ENCODE measurements at regions not wholly inside any gene's neighbourhood (a gene's known extent, or its start where the extent isn't known, plus 50 kb on each side); places are given as distances from the start of the nearest gene placed in this dataset.
A peak's percentile ranks its signal among the peaks of the same experiment; 100 is the strongest.

DNA sequence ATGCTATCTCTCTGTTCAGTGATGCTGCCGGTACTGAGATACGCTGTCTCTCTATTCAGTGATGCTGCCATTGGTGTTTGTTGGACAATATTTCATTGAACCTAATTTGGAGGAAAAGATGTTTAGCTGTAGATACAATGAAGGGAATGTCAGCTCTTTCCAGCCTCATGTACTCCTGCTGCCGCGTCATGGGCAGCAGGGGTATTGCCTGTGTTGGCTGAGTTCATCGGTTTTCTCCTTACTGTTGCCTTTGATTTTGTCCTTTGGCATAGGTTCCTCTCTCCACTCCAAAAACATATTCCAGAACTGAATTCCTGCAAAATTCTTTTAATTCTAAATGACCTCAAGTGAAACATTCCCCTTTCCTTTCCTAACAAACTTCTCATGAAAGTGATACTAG is 942.6 kb downstream of the NLGN4Y start:
- no peak for DNase-seq (ENCODE audit: low read depth)
- TF ChIP-seq, protein P1, sequence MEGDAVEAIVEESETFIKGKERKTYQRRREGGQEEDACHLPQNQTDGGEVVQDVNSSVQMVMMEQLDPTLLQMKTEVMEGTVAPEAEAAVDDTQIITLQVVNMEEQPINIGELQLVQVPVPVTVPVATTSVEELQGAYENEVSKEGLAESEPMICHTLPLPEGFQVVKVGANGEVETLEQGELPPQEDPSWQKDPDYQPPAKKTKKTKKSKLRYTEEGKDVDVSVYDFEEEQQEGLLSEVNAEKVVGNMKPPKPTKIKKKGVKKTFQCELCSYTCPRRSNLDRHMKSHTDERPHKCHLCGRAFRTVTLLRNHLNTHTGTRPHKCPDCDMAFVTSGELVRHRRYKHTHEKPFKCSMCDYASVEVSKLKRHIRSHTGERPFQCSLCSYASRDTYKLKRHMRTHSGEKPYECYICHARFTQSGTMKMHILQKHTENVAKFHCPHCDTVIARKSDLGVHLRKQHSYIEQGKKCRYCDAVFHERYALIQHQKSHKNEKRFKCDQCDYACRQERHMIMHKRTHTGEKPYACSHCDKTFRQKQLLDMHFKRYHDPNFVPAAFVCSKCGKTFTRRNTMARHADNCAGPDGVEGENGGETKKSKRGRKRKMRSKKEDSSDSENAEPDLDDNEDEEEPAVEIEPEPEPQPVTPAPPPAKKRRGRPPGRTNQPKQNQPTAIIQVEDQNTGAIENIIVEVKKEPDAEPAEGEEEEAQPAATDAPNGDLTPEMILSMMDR (IDR thresholded peaks at IDR 0.05; ENCODE audit: insufficient read depth, low read depth, low read length, missing control alignments), result peak; percentile 37
- H3K4me3 ChIP-seq (ENCODE audit: low read length), result no peak overlapping the region

DNA sequence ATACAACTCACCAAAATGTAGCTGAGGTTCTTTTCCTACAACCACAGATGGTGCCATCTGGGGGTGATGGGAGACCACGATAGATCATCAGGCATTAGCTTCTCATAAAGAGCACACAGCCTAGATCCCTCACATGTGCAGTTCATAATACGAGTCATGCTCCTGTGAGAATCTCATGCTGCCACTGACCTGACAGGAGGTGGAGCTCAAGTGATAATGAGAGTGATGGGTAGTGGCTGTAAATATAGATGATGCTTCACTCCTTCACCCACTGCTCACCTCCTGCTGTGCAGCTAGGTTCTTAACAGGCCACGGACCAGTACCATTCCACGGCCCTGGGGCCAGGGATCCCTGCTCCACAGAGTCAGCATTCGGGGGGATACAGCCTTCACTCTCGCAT is 943.8 kb downstream of the NLGN4Y start:
- DNase-seq (ENCODE audit: low read depth), result peak; percentile 27
- H3K4me3 ChIP-seq (ENCODE audit: low read length), result no peak overlapping the region
- TF ChIP-seq, protein P1 (IDR thresholded peaks at IDR 0.05; ENCODE audit: insufficient read depth, low read depth, low read length, missing control alignments), result no peak

DNA sequence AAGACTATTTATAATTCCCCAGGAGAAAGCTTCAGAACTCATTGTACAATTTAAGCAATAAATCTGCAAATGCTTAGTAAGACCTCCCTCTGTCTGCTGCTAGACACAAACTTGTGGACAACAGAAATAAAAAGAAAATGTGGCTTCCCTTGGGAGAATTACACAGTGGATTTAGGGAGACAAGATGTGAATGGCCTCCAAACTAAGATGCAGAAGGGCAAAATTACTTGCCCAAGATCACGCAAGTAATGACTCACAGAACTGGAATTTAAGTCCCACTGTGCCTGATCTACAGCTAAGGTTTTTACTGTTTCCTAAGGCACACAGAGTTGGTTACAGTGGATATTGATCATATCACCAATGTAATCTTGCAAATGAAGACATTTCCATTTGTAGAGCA is 947.0 kb downstream of the NLGN4Y start:
- TF ChIP-seq, protein P1 (IDR thresholded peaks at IDR 0.05; ENCODE audit: insufficient read depth, low read depth, low read length, missing control alignments), result no peak
- no peak overlapping the region for H3K4me3 ChIP-seq (ENCODE audit: low read length)
- DNase-seq (ENCODE audit: low read depth), result peak; percentile 6

DNA sequence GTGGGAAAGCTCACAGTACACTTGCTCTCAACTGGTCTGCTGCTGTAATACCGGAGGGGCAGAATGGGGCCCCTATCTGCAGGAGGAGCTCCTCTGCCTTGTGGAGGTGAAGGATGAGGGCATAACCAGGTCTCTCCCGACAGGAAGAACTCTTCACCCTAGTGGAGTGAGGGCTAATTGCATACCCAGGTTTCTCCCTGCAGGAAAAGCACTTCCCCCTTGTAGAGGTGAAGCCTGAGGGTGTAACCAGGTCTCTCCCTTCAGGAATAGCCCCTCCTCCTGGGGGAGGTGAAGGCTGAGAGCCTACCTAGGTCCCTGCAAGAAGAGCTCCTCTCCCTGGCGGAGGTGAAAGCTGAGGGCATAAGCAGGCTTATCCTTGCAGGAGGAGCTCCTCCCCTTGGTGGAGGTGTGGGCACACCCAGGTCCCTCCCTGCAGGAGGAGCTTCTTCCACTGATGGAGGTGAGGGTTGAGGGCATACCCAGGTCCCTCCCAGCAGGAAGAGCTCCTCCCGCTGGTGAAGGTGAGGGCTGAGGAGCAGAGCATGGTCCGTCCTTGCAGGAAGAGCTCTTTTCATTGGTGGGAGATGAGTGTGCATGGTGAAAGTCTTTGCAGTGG is 954.1 kb downstream of the NLGN4Y start:
- no peak for DNase-seq (ENCODE audit: low read depth)
- H3K4me3 ChIP-seq (ENCODE audit: low read length), result no peak overlapping the region
- TF ChIP-seq, protein P1 (IDR thresholded peaks at IDR 0.05; ENCODE audit: insufficient read depth, low read depth, low read length, missing control alignments), result no peak

DNA sequence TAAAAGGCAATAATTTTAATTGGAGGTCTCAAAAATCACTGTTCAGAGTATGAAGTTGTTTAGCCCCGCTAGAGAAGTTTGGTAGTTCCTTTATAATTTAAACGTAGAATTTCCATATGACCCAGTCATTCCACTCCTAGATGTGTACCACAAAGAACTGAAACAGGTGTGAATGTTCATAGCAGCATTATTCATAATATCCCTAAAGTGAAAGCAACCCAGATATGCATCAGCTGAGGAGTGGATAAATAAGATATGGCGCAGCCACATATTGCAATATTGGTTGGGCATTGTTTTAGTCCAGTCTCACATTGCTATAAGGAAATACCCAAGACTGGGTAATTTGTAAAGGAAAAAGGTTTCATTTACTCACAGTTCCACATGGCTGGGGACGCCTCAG is 976.2 kb downstream of the NLGN4Y start:
- DNase-seq (ENCODE audit: low read depth), result no peak
- TF ChIP-seq, protein P1 (IDR thresholded peaks at IDR 0.05; ENCODE audit: insufficient read depth, low read depth, low read length, missing control alignments), result no peak
- no peak overlapping the region for H3K4me3 ChIP-seq (ENCODE audit: low read length)

DNA sequence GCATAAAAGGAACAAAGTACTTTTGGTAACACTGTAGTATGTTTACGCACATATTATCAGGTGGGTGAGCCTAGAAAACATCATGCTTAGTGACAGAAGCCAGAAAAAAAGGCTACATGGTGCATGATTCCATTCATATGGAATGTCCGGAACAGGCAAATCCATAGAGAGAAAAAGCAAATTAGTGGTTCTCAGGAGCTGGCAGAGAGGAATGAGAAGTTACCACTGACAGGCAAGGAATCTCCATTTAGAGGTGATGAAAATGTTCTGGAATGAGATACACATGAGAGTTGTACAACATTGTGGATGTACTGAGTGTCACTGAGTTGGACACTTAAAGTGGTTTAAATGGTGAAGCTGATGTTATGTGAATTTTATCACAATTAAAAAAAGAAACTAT is 976.9 kb downstream of the NLGN4Y start:
- TF ChIP-seq, protein P1 (IDR thresholded peaks at IDR 0.05; ENCODE audit: insufficient read depth, low read depth, low read length, missing control alignments), result no peak
- no peak overlapping the region for H3K4me3 ChIP-seq (ENCODE audit: low read length)
- DNase-seq (ENCODE audit: low read depth), result no peak

DNA sequence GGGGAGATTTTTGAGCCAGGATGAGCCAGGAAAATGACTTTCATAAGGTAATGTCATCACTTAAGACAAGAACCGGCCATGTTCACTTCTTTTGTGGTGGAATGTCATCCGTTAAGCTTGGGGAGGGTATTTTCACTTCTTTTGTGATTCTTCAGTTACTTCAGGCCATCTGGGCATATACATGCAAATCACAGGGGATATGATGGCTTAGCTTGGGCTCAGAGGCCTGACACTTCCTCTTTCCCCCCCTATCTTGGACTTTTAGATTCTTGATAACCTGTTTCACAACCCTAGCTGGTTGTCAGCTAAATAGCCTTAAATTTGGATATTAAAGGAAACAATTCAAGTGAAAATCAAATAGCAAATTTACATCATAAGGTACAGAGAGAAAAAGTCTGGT is 986.0 kb downstream of the NLGN4Y start:
- TF ChIP-seq, protein P1 (IDR thresholded peaks at IDR 0.05; ENCODE audit: insufficient read depth, low read depth, low read length, missing control alignments), result no peak
- H3K4me3 ChIP-seq (ENCODE audit: low read length), result no peak overlapping the region
- DNase-seq (ENCODE audit: low read depth), result no peak
